ENCODE measurements at regions not wholly inside any gene's neighbourhood (a gene's known extent, or its start where the extent isn't known, plus 50 kb on each side); places are given as distances from the start of the nearest gene placed in this dataset.
"Not testable (repeated sequence)": the region's sequence is repeated elsewhere in the genome, so short reads cannot be mapped to it uniquely, and the experiment has no call there.

DNA sequence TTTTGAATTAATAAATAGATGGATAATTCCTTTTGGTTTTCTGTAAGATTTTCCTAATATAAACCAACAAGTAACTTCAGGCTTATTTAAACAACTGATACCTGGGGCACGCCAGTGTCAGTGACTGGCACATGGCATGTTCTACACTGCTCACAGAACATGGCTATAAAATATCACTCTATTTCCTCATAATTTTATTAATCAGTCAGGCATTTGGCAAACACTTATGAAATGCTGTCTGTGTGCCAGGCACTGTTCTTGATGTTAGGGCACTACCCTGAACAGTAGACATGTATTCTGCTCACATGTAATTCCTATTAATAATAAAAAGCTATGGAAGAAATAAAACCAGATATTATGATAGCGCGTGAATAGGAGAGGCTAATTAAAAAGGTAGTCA is 661.0 kb downstream of the DTWD2 start:
- Mint-ChIP-seq H3K4me3 (no peak overlapping the region), H3K4me1 (ENCODE audit: low read depth) (no peaks in the 10 kb centered on the region), H3K36me3 (ENCODE audit: low read depth) (no peaks in the 10 kb centered on the region), H3K27ac (no peak overlapping the region), H3K27me3 (ENCODE audit: insufficient read depth) (no peaks in the 10 kb centered on the region), H3K9me3 (peaks cover 5% of the 10 kb centered on the region)
- intact Hi-C loops (cut with micrococcal nuclease): no loop called here
- DNase-seq (ENCODE audit: low spot score): no peak

DNA sequence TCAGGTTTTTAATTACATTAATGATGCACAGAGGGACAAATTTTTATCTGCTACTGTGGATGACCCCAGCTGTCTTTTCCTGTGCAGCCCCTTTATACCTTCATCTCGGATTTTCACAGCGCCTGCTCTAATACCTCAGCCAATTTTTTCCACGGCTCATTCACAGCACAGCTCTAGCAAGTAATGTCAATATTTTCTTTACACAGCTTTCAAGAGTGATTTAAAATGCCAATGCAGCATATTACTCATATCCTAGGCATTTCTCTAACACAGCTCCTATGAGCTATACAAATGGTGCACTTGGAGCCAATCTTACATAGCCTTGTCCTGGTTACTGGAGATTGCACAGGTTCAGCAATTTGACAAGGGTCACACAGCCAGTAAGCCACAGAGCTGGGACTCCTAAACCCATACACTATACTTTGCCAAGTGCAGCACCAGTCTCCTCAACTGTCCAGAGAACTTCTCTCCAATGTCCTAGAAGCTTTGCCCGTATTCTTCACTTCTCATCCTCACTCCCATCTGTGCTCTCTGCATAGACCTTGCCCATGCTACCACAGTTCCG is 661.8 kb downstream of the DTWD2 start:
- peaks cover 5% of the 10 kb centered on the region for H3K9me3 Mint-ChIP-seq
- no peaks in the 10 kb centered on the region for H3K4me1 Mint-ChIP-seq (ENCODE audit: low read depth)
- H3K27ac Mint-ChIP-seq: no peak overlapping the region
- no peaks in the 10 kb centered on the region for H3K36me3 Mint-ChIP-seq (ENCODE audit: low read depth)
- intact Hi-C loops (cut with micrococcal nuclease): no loop called here
- H3K27me3 Mint-ChIP-seq (ENCODE audit: insufficient read depth): no peaks in the 10 kb centered on the region
- no peak overlapping the region for H3K4me3 Mint-ChIP-seq
- no peak for DNase-seq (ENCODE audit: low spot score)

DNA sequence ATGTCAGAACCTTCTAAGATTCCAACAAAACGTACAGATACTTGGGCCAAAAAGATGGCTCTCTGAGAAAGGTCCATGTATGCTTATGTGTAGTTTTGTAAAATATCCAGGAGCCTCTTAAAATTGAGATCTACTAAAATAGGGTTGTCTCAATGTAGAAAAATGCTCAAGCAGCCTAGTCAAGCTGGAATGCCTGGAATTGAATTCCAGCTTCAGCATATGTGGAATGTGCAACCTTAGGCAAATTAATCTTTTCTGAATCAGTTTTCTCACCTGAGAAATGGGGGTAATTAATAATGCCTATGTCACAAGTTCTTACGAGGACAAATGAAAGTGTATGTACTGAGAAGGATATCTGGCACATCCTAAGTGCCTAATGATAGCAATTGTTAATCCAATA is 662.4 kb downstream of the DTWD2 start:
- no peak for DNase-seq (ENCODE audit: low spot score)
- no peak overlapping the region for H3K4me3 Mint-ChIP-seq
- no peak overlapping the region for H3K27ac Mint-ChIP-seq
- H3K27me3 Mint-ChIP-seq (ENCODE audit: insufficient read depth): no peaks in the 10 kb centered on the region
- no peaks in the 10 kb centered on the region for H3K36me3 Mint-ChIP-seq (ENCODE audit: low read depth)
- intact Hi-C loops (cut with micrococcal nuclease): no loop called here
- H3K9me3 Mint-ChIP-seq: peaks cover 6% of the 10 kb centered on the region
- H3K4me1 Mint-ChIP-seq (ENCODE audit: low read depth): no peaks in the 10 kb centered on the region

DNA sequence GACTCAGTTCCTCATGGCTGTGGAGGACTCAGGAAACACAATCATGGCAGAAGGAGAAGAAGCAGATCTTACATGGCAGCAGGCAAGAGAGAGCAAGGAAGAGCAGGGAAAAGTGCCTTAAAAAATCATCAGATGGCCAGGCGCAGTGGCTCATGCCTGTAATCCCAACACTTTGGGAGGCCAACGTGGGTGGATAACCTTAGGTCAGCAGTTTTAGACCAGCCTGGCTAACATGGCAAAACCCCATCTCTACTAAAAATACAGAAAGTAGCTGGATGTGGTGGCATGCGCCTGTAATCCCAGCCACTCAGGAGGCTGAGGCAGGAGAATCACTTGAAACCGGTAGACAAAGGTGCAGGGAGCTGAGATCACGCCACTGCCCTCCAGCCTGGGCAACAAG is 664.6 kb downstream of the DTWD2 start:
- H3K9me3 Mint-ChIP-seq: not testable (repeated sequence)

DNA sequence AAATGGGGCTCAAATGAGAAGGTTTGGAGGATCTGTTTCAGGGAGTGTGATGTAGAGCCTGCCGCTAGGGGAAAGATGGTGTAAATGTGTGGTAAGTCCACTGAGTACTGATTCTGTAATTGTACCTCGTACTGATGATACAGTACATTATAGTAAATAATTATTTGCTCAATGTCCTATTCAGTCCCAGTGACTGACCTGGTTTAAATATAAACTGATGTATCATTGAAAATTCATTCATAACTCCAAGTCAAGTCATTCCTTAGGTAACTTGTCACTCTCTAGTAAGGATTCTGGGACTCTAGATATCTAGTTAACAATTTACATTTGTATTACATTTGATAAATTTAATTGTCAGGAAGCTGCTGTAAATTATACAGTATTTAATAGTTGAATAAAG is 667.3 kb downstream of the DTWD2 start:
- intact Hi-C loops (cut with micrococcal nuclease): no loop called here
- H3K27ac Mint-ChIP-seq: no peak overlapping the region
- peaks cover 9% of the 10 kb centered on the region for H3K9me3 Mint-ChIP-seq
- H3K27me3 Mint-ChIP-seq (ENCODE audit: insufficient read depth): no peaks in the 10 kb centered on the region
- no peak overlapping the region for H3K4me3 Mint-ChIP-seq
- DNase-seq (ENCODE audit: low spot score): no peak
- no peaks in the 10 kb centered on the region for H3K4me1 Mint-ChIP-seq (ENCODE audit: low read depth)
- H3K36me3 Mint-ChIP-seq (ENCODE audit: low read depth): no peaks in the 10 kb centered on the region

More for the DNA sequence above, 664.6 kb downstream of the DTWD2 start:
- H3K36me3 Mint-ChIP-seq (ENCODE audit: low read depth); H3K27ac Mint-ChIP-seq; intact Hi-C loops (cut with micrococcal nuclease); H3K4me1 Mint-ChIP-seq (ENCODE audit: low read depth); DNase-seq (ENCODE audit: low spot score); H3K4me3 Mint-ChIP-seq; H3K27me3 Mint-ChIP-seq (ENCODE audit: insufficient read depth): not testable (repeated sequence)

DNA sequence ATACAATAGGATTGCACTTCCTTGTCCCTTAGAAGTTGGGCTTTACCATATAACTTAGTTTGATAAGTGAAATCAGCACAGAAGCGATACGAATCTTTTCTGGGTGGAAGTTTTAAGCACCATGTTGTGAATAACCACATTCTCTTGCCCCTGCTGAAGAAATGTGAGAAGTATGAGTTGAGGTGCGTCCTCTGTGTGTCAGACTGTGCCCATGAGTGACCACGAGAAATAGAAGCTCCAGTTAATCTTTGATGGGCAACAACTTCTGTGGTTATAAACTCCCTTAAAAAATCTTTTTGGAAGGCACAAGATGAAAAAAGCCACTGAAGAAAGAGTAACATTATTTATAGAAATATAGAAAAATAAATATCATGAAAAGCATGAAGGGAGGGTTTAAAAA is 668.2 kb downstream of the DTWD2 start:
- no peaks in the 10 kb centered on the region for H3K4me1 Mint-ChIP-seq (ENCODE audit: low read depth)
- H3K36me3 Mint-ChIP-seq (ENCODE audit: low read depth): no peaks in the 10 kb centered on the region
- no peaks in the 10 kb centered on the region for H3K27me3 Mint-ChIP-seq (ENCODE audit: insufficient read depth)
- intact Hi-C loops (cut with micrococcal nuclease): no loop called here
- H3K27ac Mint-ChIP-seq: no peak overlapping the region
- peaks cover 9% of the 10 kb centered on the region for H3K9me3 Mint-ChIP-seq
- H3K4me3 Mint-ChIP-seq: no peak overlapping the region
- no peak for DNase-seq (ENCODE audit: low spot score)

DNA sequence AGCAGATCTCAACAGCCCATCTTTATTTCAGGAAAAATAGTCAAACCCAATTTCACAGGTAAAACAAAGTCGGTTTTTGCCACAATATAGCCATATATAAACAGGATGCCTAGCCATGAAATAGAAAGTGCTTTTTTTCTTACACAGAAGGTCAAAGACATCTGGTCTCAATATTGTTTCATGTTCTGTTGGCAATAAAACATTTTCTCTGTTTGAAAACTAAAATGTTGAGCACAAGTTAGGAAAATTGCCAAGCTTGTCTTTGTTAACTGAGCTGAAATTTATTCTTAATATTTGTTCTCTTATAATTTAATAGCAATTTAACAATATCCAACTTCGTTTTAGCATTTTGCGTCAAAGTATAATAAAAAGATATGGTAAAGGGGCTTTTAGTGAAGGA is 673.4 kb downstream of the DTWD2 start:
- Mint-ChIP-seq H3K27ac (no peak overlapping the region), H3K4me3 (no peak overlapping the region), H3K36me3 (ENCODE audit: low read depth) (no peaks in the 10 kb centered on the region), H3K27me3 (ENCODE audit: insufficient read depth) (no peaks in the 10 kb centered on the region), H3K9me3 (no peaks in the 10 kb centered on the region), H3K4me1 (ENCODE audit: low read depth) (no peaks in the 10 kb centered on the region)
- intact Hi-C loops (cut with micrococcal nuclease): no loop called here
- DNase-seq (ENCODE audit: low spot score): no peak

DNA sequence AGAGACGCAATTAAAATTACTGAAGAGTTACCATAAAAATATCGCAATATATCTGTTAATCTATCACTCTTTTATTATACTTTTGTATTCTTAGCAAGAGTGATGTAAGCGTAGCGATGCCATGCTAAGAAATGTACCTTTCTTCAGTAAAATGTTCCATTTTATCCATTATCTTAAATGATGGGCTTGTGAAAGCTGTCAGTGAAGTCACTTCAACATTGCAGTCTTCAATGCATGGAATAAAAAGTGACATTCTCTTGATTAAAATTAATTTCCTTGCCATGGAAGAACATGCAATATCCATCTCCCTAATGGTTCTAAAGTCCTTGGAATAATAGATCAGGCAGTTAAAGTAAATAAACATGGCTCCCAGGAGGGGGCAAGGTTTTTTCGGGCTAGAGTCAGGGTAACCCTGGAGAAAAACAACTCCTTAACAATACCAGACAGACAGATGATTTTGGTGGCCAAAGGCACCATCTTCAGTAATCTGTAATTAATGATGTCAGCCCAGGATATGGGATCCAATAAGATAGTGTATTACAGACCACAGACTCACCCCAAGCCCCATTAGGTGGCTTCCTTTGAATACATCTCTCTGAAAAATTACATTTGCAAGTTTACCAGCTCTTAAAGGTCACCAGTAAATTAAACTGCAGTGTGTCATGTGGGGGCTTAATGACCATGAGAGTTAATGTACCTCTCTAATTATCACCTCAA is 677.1 kb downstream of the DTWD2 start:
- Mint-ChIP-seq H3K27me3 (ENCODE audit: insufficient read depth) (no peaks in the 10 kb centered on the region), H3K27ac (no peak overlapping the region), H3K4me1 (ENCODE audit: low read depth) (no peaks in the 10 kb centered on the region), H3K4me3 (no peak overlapping the region), H3K36me3 (ENCODE audit: low read depth) (no peaks in the 10 kb centered on the region), H3K9me3 (no peaks in the 10 kb centered on the region)
- DNase-seq (ENCODE audit: low spot score): no peak
- intact Hi-C loops (cut with micrococcal nuclease): no loop called here

DNA sequence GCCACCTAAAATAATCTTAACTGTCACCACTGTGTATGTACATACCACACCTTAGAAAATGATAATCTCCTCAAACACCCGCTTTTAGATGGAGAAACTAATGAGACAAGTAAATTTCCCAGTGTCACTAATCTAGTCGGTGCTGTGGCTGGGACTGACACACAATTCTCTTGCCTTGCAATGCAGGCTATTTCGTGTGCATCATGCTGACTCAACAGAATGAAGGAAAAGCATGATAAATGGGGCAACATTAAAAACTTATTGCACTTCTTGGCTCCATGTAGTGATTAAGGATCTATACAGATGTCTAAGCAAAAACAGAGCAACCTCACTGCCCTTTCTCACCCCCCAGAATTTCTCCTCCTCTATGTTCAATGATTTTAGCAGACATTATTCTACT is 677.9 kb downstream of the DTWD2 start:
- Mint-ChIP-seq H3K4me3 (no peak overlapping the region), H3K36me3 (ENCODE audit: low read depth) (no peaks in the 10 kb centered on the region), H3K4me1 (ENCODE audit: low read depth) (no peaks in the 10 kb centered on the region), H3K9me3 (no peaks in the 10 kb centered on the region), H3K27ac (no peak overlapping the region), H3K27me3 (ENCODE audit: insufficient read depth) (no peaks in the 10 kb centered on the region)
- no peak for DNase-seq (ENCODE audit: low spot score)
- intact Hi-C loops (cut with micrococcal nuclease): no loop called here

DNA sequence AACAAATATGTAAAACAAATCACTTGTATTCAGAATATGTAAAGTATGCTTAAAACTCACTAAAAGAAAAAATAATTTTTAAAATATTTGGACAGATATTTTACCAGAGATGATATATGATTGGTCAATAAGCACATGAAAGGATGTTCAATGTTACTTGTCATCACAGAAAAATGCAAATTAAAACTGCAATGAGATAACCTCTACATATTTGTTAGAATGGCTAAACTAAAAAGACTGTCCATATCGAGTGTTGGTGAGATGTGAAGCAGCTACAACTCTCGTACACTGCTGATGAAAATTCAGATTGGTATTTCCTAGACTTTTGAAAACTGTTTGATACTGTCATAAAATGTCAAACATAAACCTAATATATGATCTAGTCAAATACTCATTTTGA is 685.1 kb downstream of the DTWD2 start:
- H3K4me3 Mint-ChIP-seq: no peak overlapping the region
- H3K4me1 Mint-ChIP-seq (ENCODE audit: low read depth): no peaks in the 10 kb centered on the region
- no peaks in the 10 kb centered on the region for H3K36me3 Mint-ChIP-seq (ENCODE audit: low read depth)
- DNase-seq (ENCODE audit: low spot score): no peak
- H3K9me3 Mint-ChIP-seq: no peaks in the 10 kb centered on the region
- H3K27me3 Mint-ChIP-seq (ENCODE audit: insufficient read depth): no peaks in the 10 kb centered on the region
- intact Hi-C loops (cut with micrococcal nuclease): no loop called here
- H3K27ac Mint-ChIP-seq: no peak overlapping the region

DNA sequence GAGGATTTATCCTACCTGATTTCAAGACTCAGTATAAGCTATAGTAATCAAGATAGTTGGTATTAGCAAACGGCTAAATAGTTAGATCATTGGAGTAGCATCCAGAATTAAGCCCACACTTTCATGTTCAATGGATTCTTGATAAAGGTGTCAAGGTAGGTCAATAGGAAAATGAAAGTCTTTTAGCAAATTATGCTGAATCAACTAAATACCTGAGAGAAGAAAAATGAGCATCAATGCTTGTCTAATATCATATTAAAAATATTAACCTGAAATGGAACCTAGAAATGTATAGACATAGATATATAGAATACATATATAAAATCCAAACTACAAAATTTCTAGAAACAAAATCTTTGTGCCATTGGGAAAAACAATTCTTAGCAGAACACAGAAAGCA is 685.6 kb downstream of the DTWD2 start:
- H3K4me3 Mint-ChIP-seq: no peak overlapping the region
- H3K27me3 Mint-ChIP-seq (ENCODE audit: insufficient read depth): no peaks in the 10 kb centered on the region
- H3K36me3 Mint-ChIP-seq (ENCODE audit: low read depth): no peaks in the 10 kb centered on the region
- no peaks in the 10 kb centered on the region for H3K4me1 Mint-ChIP-seq (ENCODE audit: low read depth)
- no peak overlapping the region for H3K27ac Mint-ChIP-seq
- H3K9me3 Mint-ChIP-seq: no peaks in the 10 kb centered on the region
- no peak for DNase-seq (ENCODE audit: low spot score)
- intact Hi-C loops (cut with micrococcal nuclease): no loop called here

DNA sequence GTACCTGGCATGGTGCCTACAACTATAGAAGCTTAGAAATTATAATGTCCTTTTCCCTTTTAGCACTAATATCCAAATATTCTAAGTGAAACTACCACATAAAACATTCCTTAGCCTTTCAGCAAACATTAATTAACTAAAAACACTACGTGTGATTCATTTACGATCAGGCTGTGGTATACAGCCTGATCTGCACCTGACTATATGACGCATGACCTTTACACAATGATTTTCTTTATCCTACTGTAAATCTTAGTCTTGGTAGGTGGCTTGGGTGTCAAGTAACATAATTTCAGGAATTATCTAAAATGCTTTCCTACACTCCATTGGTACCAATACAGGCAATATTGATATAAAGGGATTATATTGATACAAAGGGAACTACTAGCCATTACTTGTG is 686.7 kb downstream of the DTWD2 start:
- H3K4me1 Mint-ChIP-seq (ENCODE audit: low read depth): no peaks in the 10 kb centered on the region
- intact Hi-C loops (cut with micrococcal nuclease): no loop called here
- H3K27ac Mint-ChIP-seq: no peak overlapping the region
- no peak overlapping the region for H3K4me3 Mint-ChIP-seq
- no peaks in the 10 kb centered on the region for H3K36me3 Mint-ChIP-seq (ENCODE audit: low read depth)
- H3K27me3 Mint-ChIP-seq (ENCODE audit: insufficient read depth): no peaks in the 10 kb centered on the region
- H3K9me3 Mint-ChIP-seq: no peaks in the 10 kb centered on the region
- DNase-seq (ENCODE audit: low spot score): no peak

DNA sequence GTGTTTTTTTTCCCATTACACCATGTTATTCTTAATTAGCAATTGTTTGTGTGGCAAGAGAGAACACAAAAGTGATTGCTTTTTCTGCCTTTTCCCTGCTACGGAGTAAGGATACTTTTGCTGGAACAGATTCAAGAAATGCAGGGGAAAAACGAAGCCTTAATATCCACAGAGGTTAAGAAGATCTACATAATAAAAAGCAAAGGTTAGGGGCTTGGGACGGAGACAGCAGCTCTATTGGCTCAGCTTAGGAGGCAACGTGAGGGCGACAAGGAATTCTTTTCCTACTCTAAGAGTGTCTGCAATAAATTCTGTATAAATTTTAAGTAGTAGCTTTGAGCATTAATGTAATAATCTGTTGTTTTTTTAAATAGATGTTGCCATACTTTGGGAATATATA is 693.3 kb downstream of the DTWD2 start:
- Mint-ChIP-seq H3K27me3 (ENCODE audit: insufficient read depth) (no peaks in the 10 kb centered on the region), H3K4me1 (ENCODE audit: low read depth) (no peaks in the 10 kb centered on the region), H3K4me3 (no peak overlapping the region), H3K9me3 (peaks cover 5% of the 10 kb centered on the region), H3K27ac (no peak overlapping the region), H3K36me3 (ENCODE audit: low read depth) (no peaks in the 10 kb centered on the region)
- DNase-seq (ENCODE audit: low spot score): no peak
- intact Hi-C loops (cut with micrococcal nuclease): no loop called here

DNA sequence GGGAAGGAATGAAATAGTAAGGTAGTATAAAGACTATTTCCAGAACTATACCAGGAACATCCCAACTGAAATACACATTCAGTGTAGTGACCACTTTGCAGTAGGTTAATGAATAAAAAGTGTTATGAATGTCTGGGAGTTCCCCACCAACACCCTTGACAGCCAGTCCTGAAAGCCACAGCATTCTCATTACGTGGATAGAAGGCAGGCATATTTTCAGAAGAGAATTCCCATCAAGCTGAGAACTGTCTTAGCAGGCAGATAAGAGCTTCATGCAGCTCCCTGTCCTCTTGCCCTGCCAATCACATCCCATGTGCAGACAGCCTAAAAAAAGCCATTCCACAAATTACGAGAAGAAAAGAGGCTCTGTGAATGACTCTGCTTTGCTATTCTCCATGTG is 695.0 kb downstream of the DTWD2 start:
- H3K27me3 Mint-ChIP-seq (ENCODE audit: insufficient read depth): no peaks in the 10 kb centered on the region
- H3K36me3 Mint-ChIP-seq (ENCODE audit: low read depth): no peaks in the 10 kb centered on the region
- H3K4me1 Mint-ChIP-seq (ENCODE audit: low read depth): no peaks in the 10 kb centered on the region
- H3K4me3 Mint-ChIP-seq: no peak overlapping the region
- no peak overlapping the region for H3K27ac Mint-ChIP-seq
- DNase-seq (ENCODE audit: low spot score): no peak
- H3K9me3 Mint-ChIP-seq: peaks cover 5% of the 10 kb centered on the region
- intact Hi-C loops (cut with micrococcal nuclease): no loop called here
